ENCODE measurements at regions not wholly inside any gene's neighbourhood (a gene's known extent, or its start where the extent isn't known, plus 50 kb on each side); places are given as distances from the start of the nearest gene placed in this dataset.

DNA sequence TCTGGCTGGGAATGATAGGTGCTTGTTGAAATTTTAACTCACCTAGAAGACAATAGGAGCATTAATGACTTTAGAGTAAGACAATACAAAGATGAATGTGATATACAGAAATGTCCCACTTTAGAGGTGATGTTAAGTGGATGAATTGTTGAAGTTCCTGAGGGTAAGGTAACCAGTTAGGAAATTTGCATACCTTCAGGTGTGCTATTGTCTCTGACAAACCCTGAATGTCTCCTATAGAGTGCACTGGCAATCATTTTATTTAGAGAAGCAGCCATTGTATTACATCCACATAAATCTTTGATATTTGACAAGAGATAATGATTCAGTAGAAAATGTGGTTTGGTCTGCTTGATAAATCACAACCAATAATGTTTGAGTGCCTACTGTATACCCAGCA lies 228.5 kb downstream of the RNF144A start:
- no peak overlapping the region for H3K9ac ChIP-seq (ENCODE audit: extremely low read depth, low read length, poor library complexity, severe bottlenecking)
- H3K9me3 ChIP-seq (ENCODE audit: control insufficient read depth, low read length) = no peaks in the 10 kb centered on the region
- peaks cover 2% of the 10 kb centered on the region for H3K4me1 ChIP-seq (ENCODE audit: control insufficient read depth, insufficient read depth, low read length)
- Mint-ChIP-seq H3K36me3 (ENCODE audit: low read depth) (no peaks in the 10 kb centered on the region), H3K9me3 (peaks cover 15% of the 10 kb centered on the region), H3K27me3 (ENCODE audit: insufficient read depth) (no peaks in the 10 kb centered on the region), H3K4me1 (peaks cover 10% of the 10 kb centered on the region), H3K27ac (no peak overlapping the region), H3K4me3 (no peak overlapping the region)
- no peak for DNase-seq
- H3K4me3 ChIP-seq (ENCODE audit: low read length) = no peak overlapping the region
- no peaks in the 10 kb centered on the region for H3K27me3 ChIP-seq (ENCODE audit: control insufficient read depth, insufficient read depth, low read length, poor library complexity, severe bottlenecking)
- no peak overlapping the region for H3K27ac ChIP-seq (ENCODE audit: low read depth, low read length)
- no peaks in the 10 kb centered on the region for H3K36me3 ChIP-seq (ENCODE audit: control insufficient read depth, insufficient read depth, low read length)
- TF ChIP-seq CTCF (conservative IDR thresholded peaks at IDR 0.05) = no peak

DNA sequence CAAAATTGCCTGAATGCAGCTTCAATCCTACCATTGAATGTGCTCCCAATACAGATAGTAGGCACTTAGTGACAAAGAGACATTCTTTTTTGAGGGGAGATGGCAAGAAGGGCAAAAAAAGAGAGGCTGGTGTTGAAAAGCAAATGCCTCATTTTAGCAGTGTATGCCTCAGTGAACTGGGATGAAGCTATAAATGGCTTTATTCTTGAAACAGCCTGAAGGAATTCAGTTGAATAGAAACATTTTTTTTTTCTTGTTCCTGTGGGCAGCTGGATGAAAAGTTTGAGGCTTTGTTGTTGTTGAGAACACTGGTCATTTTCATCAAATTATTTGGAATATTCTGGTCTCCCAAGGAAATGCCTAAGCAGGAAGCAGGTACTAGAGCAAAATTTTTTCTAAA lies 228.9 kb downstream of the RNF144A start:
- H3K27ac Mint-ChIP-seq = no peak overlapping the region
- TF ChIP-seq CTCF (conservative IDR thresholded peaks at IDR 0.05) = no peak
- Histone ChIP-seq H3K9ac (ENCODE audit: extremely low read depth, low read length, poor library complexity, severe bottlenecking) (no peak overlapping the region), H3K4me1 (ENCODE audit: control insufficient read depth, insufficient read depth, low read length) (peaks cover 2% of the 10 kb centered on the region), H3K27me3 (ENCODE audit: control insufficient read depth, insufficient read depth, low read length, poor library complexity, severe bottlenecking) (no peaks in the 10 kb centered on the region), H3K4me3 (ENCODE audit: low read length) (no peak overlapping the region), H3K9me3 (ENCODE audit: control insufficient read depth, low read length) (no peaks in the 10 kb centered on the region), H3K36me3 (ENCODE audit: control insufficient read depth, insufficient read depth, low read length) (no peaks in the 10 kb centered on the region), H3K27ac (ENCODE audit: low read depth, low read length) (peak overlapping the region; percentile 28)
- H3K4me1 Mint-ChIP-seq = peaks cover 10% of the 10 kb centered on the region
- no peaks in the 10 kb centered on the region for H3K36me3 Mint-ChIP-seq (ENCODE audit: low read depth)
- H3K4me3 Mint-ChIP-seq = no peak overlapping the region
- peaks cover 15% of the 10 kb centered on the region for H3K9me3 Mint-ChIP-seq
- no peak for DNase-seq
- no peaks in the 10 kb centered on the region for H3K27me3 Mint-ChIP-seq (ENCODE audit: insufficient read depth)

- Mint-ChIP-seq H3K4me3 (no peak overlapping the region), H3K27me3 (ENCODE audit: insufficient read depth) (no peaks in the 10 kb centered on the region), H3K27ac (no peak overlapping the region), H3K4me1 (no peaks in the 10 kb centered on the region), H3K36me3 (ENCODE audit: low read depth) (no peaks in the 10 kb centered on the region), H3K9me3 (no peaks in the 10 kb centered on the region)
- Histone ChIP-seq H3K27ac (ENCODE audit: low read depth, low read length) (no peak overlapping the region), H3K4me1 (ENCODE audit: control insufficient read depth, insufficient read depth, low read length) (no peaks in the 10 kb centered on the region), H3K9me3 (ENCODE audit: control insufficient read depth, low read length) (peaks cover 5% of the 10 kb centered on the region), H3K36me3 (ENCODE audit: control insufficient read depth, insufficient read depth, low read length) (no peaks in the 10 kb centered on the region), H3K4me3 (ENCODE audit: low read length) (no peak overlapping the region), H3K9ac (ENCODE audit: extremely low read depth, low read length, poor library complexity, severe bottlenecking) (no peak overlapping the region), H3K27me3 (ENCODE audit: control insufficient read depth, insufficient read depth, low read length, poor library complexity, severe bottlenecking) (no peaks in the 10 kb centered on the region)
- TF ChIP-seq CTCF (conservative IDR thresholded peaks at IDR 0.05) = no peak
- 100% methylated on average over 1 of the region's 1 CpG for WGBS, 2 experiments (ENCODE audit: insufficient coverage in 1 of 2, insufficient read length in 1 of 2)
- no peak for DNase-seq
These were observed 237.4 kb downstream of the RNF144A start for GRCh38 chr2:7154656-7155055.

All from endodermal cell (in vitro differentiated cells).